Activated naive CD8-positive, alpha-beta T cell treated with anti-CD3 and anti-CD28 coated beads for 36 hours (primary cell): ENCODE measurements at regions not wholly inside any gene's neighbourhood (a gene's known extent, or its start where the extent isn't known, plus 50 kb on each side); places are given as distances from the start of the nearest gene placed in this dataset.
"Not testable (repeated sequence)": the region's sequence is repeated elsewhere in the genome, so short reads cannot be mapped to it uniquely, and the experiment has no call there.

Experiments used
- DNase-seq: peaks from one replicate; pipeline ENCODE4 v3.0.0; 2021
- H3K27ac Mint-ChIP-seq: one replicate; pipeline ENCODE4 v1.8.0; 2022; ENCODE audit warnings: mild to moderate bottlenecking, moderate library complexity, mixed read lengths
- H3K27me3 Mint-ChIP-seq: one replicate; pipeline ENCODE4 v1.8.0; 2022; ENCODE audit warnings: mild to moderate bottlenecking, mixed read lengths
- H3K36me3 Mint-ChIP-seq: one replicate; pipeline ENCODE4 v1.8.0; 2021; ENCODE audit warnings: mild to moderate bottlenecking, mixed read lengths
- H3K4me1 Mint-ChIP-seq: one replicate; pipeline ENCODE4 v1.8.0; 2021; ENCODE audit warnings: mixed read lengths
- H3K4me3 Mint-ChIP-seq: one replicate; pipeline ENCODE4 v1.8.0; 2022; ENCODE audit warnings: mild to moderate bottlenecking, moderate library complexity, mixed read lengths
- H3K9me3 Mint-ChIP-seq: one replicate; pipeline ENCODE4 v1.8.0; 2022; ENCODE audit warnings: mixed read lengths

GRCh38 chr2:49306925-49307324 lies 152.6 kb upstream of the FSHR start:
- Mint-ChIP-seq H3K9me3 (peaks cover 3% of the 10 kb centered on the region), H3K27ac (no peak overlapping the region), H3K4me1 (no peaks in the 10 kb centered on the region), H3K27me3 (no peaks in the 10 kb centered on the region), H3K4me3 (no peak overlapping the region), H3K36me3 (no peaks in the 10 kb centered on the region)
- DNase-seq: no peak

GRCh38 chr2:49298693-49299092 lies 144.4 kb upstream of the FSHR start:
- not testable (repeated sequence) for DNase-seq, H3K4me1 Mint-ChIP-seq, H3K4me3 Mint-ChIP-seq, H3K27ac Mint-ChIP-seq, H3K9me3 Mint-ChIP-seq, H3K36me3 Mint-ChIP-seq, H3K27me3 Mint-ChIP-seq

- peaks cover 2% of the 10 kb centered on the region for H3K9me3 Mint-ChIP-seq
Measured at GRCh38 chr2:49298230-49298629, 143.9 kb upstream of the FSHR start.

GRCh38 chr2:49296107-49296867 lies 142.0 kb upstream of the FSHR start:
- H3K4me1 Mint-ChIP-seq: no peaks in the 10 kb centered on the region
- H3K9me3 Mint-ChIP-seq: peaks cover 5% of the 10 kb centered on the region
- no peak overlapping the region for H3K27ac Mint-ChIP-seq
- no peak overlapping the region for H3K4me3 Mint-ChIP-seq
- no peaks in the 10 kb centered on the region for H3K36me3 Mint-ChIP-seq
- DNase-seq: no peak
- no peaks in the 10 kb centered on the region for H3K27me3 Mint-ChIP-seq

More at GRCh38 chr2:49298230-49298629, 143.9 kb upstream of the FSHR start:
- DNase-seq: no peak
- Mint-ChIP-seq H3K27me3 (no peaks in the 10 kb centered on the region), H3K4me1 (no peaks in the 10 kb centered on the region), H3K4me3 (no peak overlapping the region), H3K36me3 (no peaks in the 10 kb centered on the region), H3K27ac (no peak overlapping the region)

GRCh38 chr2:49294225-49294624 lies 139.9 kb upstream of the FSHR start:
- no peak for DNase-seq
- Mint-ChIP-seq H3K4me3 (no peak overlapping the region), H3K27ac (no peak overlapping the region), H3K36me3 (no peaks in the 10 kb centered on the region), H3K27me3 (no peaks in the 10 kb centered on the region), H3K4me1 (no peaks in the 10 kb centered on the region), H3K9me3 (peaks cover 4% of the 10 kb centered on the region)

GRCh38 chr2:49291619-49292018 lies 137.3 kb upstream of the FSHR start:
- H3K27ac Mint-ChIP-seq: no peak overlapping the region
- no peak for DNase-seq
- no peaks in the 10 kb centered on the region for H3K36me3 Mint-ChIP-seq
- H3K4me3 Mint-ChIP-seq: no peak overlapping the region
- no peaks in the 10 kb centered on the region for H3K27me3 Mint-ChIP-seq
- H3K9me3 Mint-ChIP-seq: peaks cover 4% of the 10 kb centered on the region
- H3K4me1 Mint-ChIP-seq: no peaks in the 10 kb centered on the region

- H3K27ac Mint-ChIP-seq: no peak overlapping the region
- H3K4me1 Mint-ChIP-seq: no peaks in the 10 kb centered on the region
- no peaks in the 10 kb centered on the region for H3K27me3 Mint-ChIP-seq
- no peaks in the 10 kb centered on the region for H3K36me3 Mint-ChIP-seq
- no peak for DNase-seq
- peaks cover 5% of the 10 kb centered on the region for H3K9me3 Mint-ChIP-seq
- H3K4me3 Mint-ChIP-seq: no peak overlapping the region
Measured at GRCh38 chr2:49289711-49290110, 135.4 kb upstream of the FSHR start.

GRCh38 chr2:49288902-49289700 lies 134.8 kb upstream of the FSHR start:
- no peak overlapping the region for H3K27ac Mint-ChIP-seq
- H3K4me1 Mint-ChIP-seq: no peaks in the 10 kb centered on the region
- no peak overlapping the region for H3K4me3 Mint-ChIP-seq
- DNase-seq: no peak
- H3K27me3 Mint-ChIP-seq: no peaks in the 10 kb centered on the region
- no peaks in the 10 kb centered on the region for H3K36me3 Mint-ChIP-seq
- H3K9me3 Mint-ChIP-seq: peaks cover 5% of the 10 kb centered on the region

GRCh38 chr2:49288113-49288705 lies 133.9 kb upstream of the FSHR start:
- no peak for DNase-seq
- peaks cover 5% of the 10 kb centered on the region for H3K9me3 Mint-ChIP-seq
- no peaks in the 10 kb centered on the region for H3K27me3 Mint-ChIP-seq
- H3K27ac Mint-ChIP-seq: no peak overlapping the region
- H3K4me1 Mint-ChIP-seq: no peaks in the 10 kb centered on the region
- H3K36me3 Mint-ChIP-seq: no peaks in the 10 kb centered on the region
- H3K4me3 Mint-ChIP-seq: no peak overlapping the region

GRCh38 chr2:49286726-49287125 lies 132.4 kb upstream of the FSHR start:
- no peak for DNase-seq
- H3K9me3 Mint-ChIP-seq: peaks cover 3% of the 10 kb centered on the region
- H3K27ac Mint-ChIP-seq: no peak overlapping the region
- no peaks in the 10 kb centered on the region for H3K4me1 Mint-ChIP-seq
- H3K4me3 Mint-ChIP-seq: no peak overlapping the region
- no peaks in the 10 kb centered on the region for H3K27me3 Mint-ChIP-seq
- no peaks in the 10 kb centered on the region for H3K36me3 Mint-ChIP-seq

GRCh38 chr2:49286045-49286444 lies 131.7 kb upstream of the FSHR start:
- DNase-seq: no peak
- H3K4me3 Mint-ChIP-seq: no peak overlapping the region
- no peak overlapping the region for H3K27ac Mint-ChIP-seq

GRCh38 chr2:49278561-49278960 lies 124.2 kb upstream of the FSHR start:
- Mint-ChIP-seq H3K9me3 (no peaks in the 10 kb centered on the region), H3K27ac (no peak overlapping the region), H3K4me3 (no peak overlapping the region), H3K4me1 (no peaks in the 10 kb centered on the region), H3K27me3 (no peaks in the 10 kb centered on the region), H3K36me3 (no peaks in the 10 kb centered on the region)
- DNase-seq: no peak

More at GRCh38 chr2:49286045-49286444, 131.7 kb upstream of the FSHR start:
- H3K9me3 Mint-ChIP-seq: peaks cover 3% of the 10 kb centered on the region
- H3K36me3 Mint-ChIP-seq: no peaks in the 10 kb centered on the region
- H3K4me1 Mint-ChIP-seq: no peaks in the 10 kb centered on the region
- H3K27me3 Mint-ChIP-seq: no peaks in the 10 kb centered on the region

- Mint-ChIP-seq H3K27ac (no peak overlapping the region), H3K36me3 (no peaks in the 10 kb centered on the region), H3K27me3 (no peaks in the 10 kb centered on the region), H3K4me1 (no peaks in the 10 kb centered on the region), H3K9me3 (no peaks in the 10 kb centered on the region), H3K4me3 (no peak overlapping the region)
- DNase-seq: no peak
Measured at GRCh38 chr2:49278141-49278540, 123.8 kb upstream of the FSHR start.

- Mint-ChIP-seq H3K27me3 (no peaks in the 10 kb centered on the region), H3K4me3 (no peak overlapping the region), H3K36me3 (no peaks in the 10 kb centered on the region), H3K4me1 (no peaks in the 10 kb centered on the region), H3K27ac (no peak overlapping the region), H3K9me3 (no peaks in the 10 kb centered on the region)
- DNase-seq: no peak
Measured at GRCh38 chr2:49271060-49271606, 116.8 kb upstream of the FSHR start.

GRCh38 chr2:49270091-49270490 lies 115.8 kb upstream of the FSHR start:
- Mint-ChIP-seq H3K36me3 (no peaks in the 10 kb centered on the region), H3K27me3 (no peaks in the 10 kb centered on the region), H3K27ac (no peak overlapping the region), H3K4me3 (no peak overlapping the region), H3K9me3 (no peaks in the 10 kb centered on the region), H3K4me1 (no peaks in the 10 kb centered on the region)
- DNase-seq: no peak
